CD14-positive monocyte (primary cell): ENCODE measurements at regions not wholly inside any gene's neighbourhood (a gene's known extent, or its start where the extent isn't known, plus 50 kb on each side); places are given as distances from the start of the nearest gene placed in this dataset.

Source experiments
- DNase-seq, 3 donors: peaks; one replicate each; pipeline ENCODE4 v3.0.0-alpha.2; 2011 to 2022
- H2AFZ ChIP-seq: 2 replicates; pipeline ENCODE4 v1.6.0; 2012; ENCODE audit warnings: mild to moderate bottlenecking, low read depth, low read length, inconsistent platforms; ENCODE audit not compliant: insufficient read depth, poor library complexity, severe bottlenecking
- H3K27ac ChIP-seq, 2 donors: 1 replicate in 1 of 2; 2 replicates in 1 of 2; pipeline ENCODE4 v1.5.1; 2012 to 2013; ENCODE audit warnings: low read length in 2 of 2, control low read depth in 1 of 2, inconsistent platforms in 1 of 2, low read depth in 1 of 2, mild to moderate bottlenecking in 1 of 2
- H3K27me3 ChIP-seq, 2 donors: one replicate each; pipeline versions ENCODE4 v1.6.0 to v1.6.1; 2011 to 2013; ENCODE audit warnings: low read length in 2 of 2; ENCODE audit not compliant: control insufficient read depth in 2 of 2, insufficient read depth in 2 of 2
- H3K36me3 ChIP-seq, 2 donors: replicated peaks in 1 of 2; 1 replicate in 1 of 2; 2 replicates in 1 of 2; pipeline versions ENCODE4 v1.5.1 to v1.6.1; 2012 to 2013; ENCODE audit warnings: low read length in 2 of 2, control low read depth in 1 of 2, inconsistent platforms in 1 of 2, mild to moderate bottlenecking in 1 of 2; ENCODE audit not compliant: insufficient read depth in 2 of 2, control insufficient read depth in 1 of 2
- H3K4me1 ChIP-seq, 2 donors: 1 replicate in 1 of 2; 2 replicates in 1 of 2; pipeline versions ENCODE4 v1.5.1 to v1.6.1; 2012 to 2013; ENCODE audit warnings: low read length in 2 of 2, control low read depth in 1 of 2, inconsistent platforms in 1 of 2, mild to moderate bottlenecking in 1 of 2, moderate library complexity in 1 of 2; ENCODE audit not compliant: insufficient read depth in 2 of 2, control insufficient read depth in 1 of 2
- H3K4me2 ChIP-seq: replicated peaks from 2 replicates; pipeline ENCODE3; 2012; ENCODE audit warnings: low read length, moderate library complexity, mild to moderate bottlenecking; ENCODE audit not compliant: poor library complexity, severe bottlenecking; ENCODE audit errors: extremely low read depth
- H3K4me3 ChIP-seq, 3 experiments: fragments of 200-600 bp in 1 of 3; sonication (generic) in 1 of 3; replicated peaks in 1 of 3; 1 replicate in 2 of 3; 2 replicates in 1 of 3; pipeline ENCODE4 v1.5.1; 2011 to 2013; ENCODE audit warnings: low read length in 3 of 3, mild to moderate bottlenecking in 3 of 3, control low read depth in 2 of 3, low read depth in 2 of 3, inconsistent platforms in 1 of 3, moderate library complexity in 1 of 3
- H3K79me2 ChIP-seq: 2 replicates; pipeline ENCODE4 v1.6.0; 2012; ENCODE audit warnings: mild to moderate bottlenecking, control low read depth, inconsistent platforms, low read length, moderate library complexity; ENCODE audit not compliant: insufficient read depth
- H3K9ac ChIP-seq: 2 replicates; pipeline ENCODE4 v1.6.0; 2017; ENCODE audit warnings: low read length, mild to moderate bottlenecking; ENCODE audit not compliant: insufficient read depth, poor library complexity, severe bottlenecking
- H3K9me3 ChIP-seq, 2 donors: replicated peaks in 1 of 2; 1 replicate in 1 of 2; 2 replicates in 1 of 2; pipeline versions ENCODE4 v1.5.1 to v1.6.1; 2012 to 2013; ENCODE audit warnings: low read length in 2 of 2, control low read depth in 1 of 2; ENCODE audit not compliant: control insufficient read depth in 1 of 2, insufficient read depth in 1 of 2
- H4K20me1 ChIP-seq: 2 replicates; pipeline ENCODE4 v1.6.0; 2012; ENCODE audit warnings: mild to moderate bottlenecking, low read length, control low read depth, moderate library complexity; ENCODE audit not compliant: insufficient read depth
- H3K27ac Mint-ChIP-seq, 7 donors: one replicate each; pipeline ENCODE4 v1.8.0; 2020; ENCODE audit warnings: mild to moderate bottlenecking in 7 of 7, mixed read lengths in 7 of 7, moderate library complexity in 6 of 7, inconsistent platforms in 2 of 7
- H3K27me3 Mint-ChIP-seq, 3 donors: one replicate each; pipeline ENCODE4 v1.8.0; 2021 to 2022; ENCODE audit warnings: low read depth in 3 of 3, mild to moderate bottlenecking in 3 of 3, mixed read lengths in 3 of 3, moderate library complexity in 3 of 3, inconsistent platforms in 1 of 3
- H3K36me3 Mint-ChIP-seq, 2 donors: one replicate each; pipeline ENCODE4 v1.8.0; 2020; ENCODE audit warnings: mixed read lengths in 2 of 2, inconsistent platforms in 1 of 2, mild to moderate bottlenecking in 1 of 2
- H3K4me1 Mint-ChIP-seq: one replicate; pipeline ENCODE4 v1.8.0; 2020; ENCODE audit warnings: mild to moderate bottlenecking, mixed read lengths
- H3K4me3 Mint-ChIP-seq, 2 donors: one replicate each; pipeline ENCODE4 v1.8.0; 2020; ENCODE audit warnings: mild to moderate bottlenecking in 2 of 2, mixed read lengths in 2 of 2, moderate library complexity in 1 of 2
- H3K9me3 Mint-ChIP-seq, 7 donors: one replicate each; pipeline ENCODE4 v1.8.0; 2020 to 2022; ENCODE audit warnings: mixed read lengths in 7 of 7, mild to moderate bottlenecking in 6 of 7, moderate library complexity in 6 of 7, inconsistent platforms in 2 of 7
- CTCF ChIP-seq: fragments of 200-600 bp; IDR thresholded peaks from one replicate; pipeline ENCODE4 v1.8.0; 2022; ENCODE audit warnings: antibody characterized with exemption, mild to moderate bottlenecking
- WGBS: methylation state at CpG from one replicate; pipeline ENCODE4 v1.1.5; 2013; ENCODE audit warnings: missing lambda C conversion rate; ENCODE audit not compliant: insufficient coverage; 5-methylcytosine and 5-hydroxymethylcytosine counted together
- intact Hi-C, 2 donors: fragments of 100-400 bp; cut with micrococcal nuclease; formaldehyde crosslinking; loops; one replicate each; pipeline versions ENCODE4 v1.15.0 to v1.15.1; 2023

GRCh38 chr5:125149527-125149926 is 403.1 kb upstream of the ZNF608 start:
- H3K4me3 Mint-ChIP-seq = no peak overlapping the region
- WGBS = 87% methylated on average over 3 of the region's 4 CpGs
- no peak overlapping the region for H3K4me2 ChIP-seq
- H3K36me3 Mint-ChIP-seq = no peaks in the 10 kb centered on the region
- H3K27me3 Mint-ChIP-seq = peaks cover 0 to 6% (median 1%) of the 10 kb centered on the region in 3 donors
- no peak overlapping the region for H3K27ac Mint-ChIP-seq
- H4K20me1 ChIP-seq = no peaks in the 10 kb centered on the region
- intact Hi-C loops = no loop called here
- no peaks in the 10 kb centered on the region for H3K36me3 ChIP-seq
- no peak overlapping the region for H3K4me3 ChIP-seq
- H3K4me1 ChIP-seq = no peaks in the 10 kb centered on the region
- H3K9me3 ChIP-seq = no peaks in the 10 kb centered on the region
- H3K27ac ChIP-seq = no peak overlapping the region
- no peak for DNase-seq
- peaks cover 0 to 9% (median 2%) of the 10 kb centered on the region in 7 donors for H3K9me3 Mint-ChIP-seq
- no peak for TF ChIP-seq CTCF
- H3K4me1 Mint-ChIP-seq = peaks cover 3% of the 10 kb centered on the region
- H3K79me2 ChIP-seq = no peaks in the 10 kb centered on the region
- no peaks in the 10 kb centered on the region for H3K27me3 ChIP-seq
- H3K9ac ChIP-seq = no peak overlapping the region
- H2AFZ ChIP-seq = no peak overlapping the region

DNA sequence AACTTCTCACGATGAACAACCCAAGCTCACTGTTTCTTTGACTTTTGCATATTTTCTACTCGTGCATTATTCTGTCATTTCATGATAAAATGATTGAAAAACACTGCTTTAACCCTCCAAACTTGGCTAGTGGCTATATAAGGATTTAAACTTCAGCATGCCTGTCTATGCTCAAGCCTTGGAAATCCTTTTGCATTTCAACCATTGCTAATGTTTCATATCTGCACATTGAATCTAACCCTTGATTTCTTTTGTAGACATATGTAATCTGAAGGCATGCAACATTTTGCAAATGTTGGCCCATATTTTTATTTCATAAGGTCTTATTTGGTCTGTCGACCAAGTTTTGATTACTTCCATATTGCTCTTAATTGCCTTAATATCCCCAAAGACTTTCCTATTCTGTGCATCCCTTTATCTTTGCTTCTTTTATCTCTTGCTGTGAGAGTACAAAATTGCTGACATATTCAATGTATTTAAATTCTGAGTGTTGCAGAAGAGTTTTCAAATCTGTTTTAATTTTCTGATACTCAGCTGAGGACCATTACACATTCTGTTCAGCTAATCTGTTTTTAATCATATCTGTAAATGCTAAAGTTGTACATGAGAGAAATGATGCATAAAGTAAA is 403.7 kb upstream of the ZNF608 start:
- DNase-seq = no peak
- Histone ChIP-seq H3K4me3 (no peak overlapping the region), H2AFZ (no peak overlapping the region), H3K9ac (no peak overlapping the region), H3K4me2 (no peak overlapping the region), H3K36me3 (no peaks in the 10 kb centered on the region), H3K27me3 (no peaks in the 10 kb centered on the region), H3K4me1 (no peaks in the 10 kb centered on the region), H3K27ac (no peak overlapping the region), H3K79me2 (no peaks in the 10 kb centered on the region), H4K20me1 (no peaks in the 10 kb centered on the region), H3K9me3 (no peaks in the 10 kb centered on the region)
- Mint-ChIP-seq H3K4me3 (no peak overlapping the region), H3K36me3 (no peaks in the 10 kb centered on the region), H3K9me3 (peaks cover 0 to 9% (median 2%) of the 10 kb centered on the region in 7 donors), H3K27me3 (peaks cover 0 to 6% (median 1%) of the 10 kb centered on the region in 3 donors), H3K4me1 (peaks cover 3% of the 10 kb centered on the region), H3K27ac (no peak overlapping the region)
- WGBS = no CpG with 5 or more reads among the region's 3 CpGs
- intact Hi-C loops = no loop called here
- no peak for TF ChIP-seq CTCF
